HFF-Myc (cell line): ENCODE measurements at regions not wholly inside any gene's neighbourhood (a gene's known extent, or its start where the extent isn't known, plus 50 kb on each side); places are given as distances from the start of the nearest gene placed in this dataset.

Experiments
- DNase-seq: peaks from one replicate; pipeline ENCODE4 v3.0.0-alpha.2; 2011; ENCODE audit warnings: low read depth; ENCODE audit errors: extremely low read depth
- H3K4me3 ChIP-seq: replicated peaks from 2 replicates; pipeline ENCODE4 v1.5.1; 2011; ENCODE audit warnings: low read depth, mild to moderate bottlenecking, control low read depth, low read length
- CTCF ChIP-seq: IDR thresholded peaks from 2 replicates; pipeline ENCODE4 v1.5.1; 2012; ENCODE audit warnings: mild to moderate bottlenecking, low read depth, low read length, control low read depth; ENCODE audit errors: missing control alignments

- no peak for DNase-seq
- TF ChIP-seq CTCF, result no peak
- H3K4me3 ChIP-seq, result no peak overlapping the region
Measured at GRCh38 chr5:153209016-153209415, 281.5 kb upstream of the GRIA1 start.

GRCh38 chr5:153209687-153210086, 280.8 kb upstream of the GRIA1 start:
- no peak overlapping the region for H3K4me3 ChIP-seq
- DNase-seq, result no peak
- no peak for TF ChIP-seq CTCF

- no peak overlapping the region for H3K4me3 ChIP-seq
- no peak for DNase-seq
- no peak for TF ChIP-seq CTCF
Measured at GRCh38 chr5:153211076-153211475, 279.4 kb upstream of the GRIA1 start.

- DNase-seq, result no peak
- TF ChIP-seq CTCF, result no peak
Measured at GRCh38 chr5:153212471-153212870, 278.0 kb upstream of the GRIA1 start.

GRCh38 chr5:153222936-153223335, 267.5 kb upstream of the GRIA1 start:
- no peak for TF ChIP-seq CTCF
- H3K4me3 ChIP-seq, result no peak overlapping the region
- no peak for DNase-seq

More at GRCh38 chr5:153212471-153212870, 278.0 kb upstream of the GRIA1 start:
- no peak overlapping the region for H3K4me3 ChIP-seq

GRCh38 chr5:153223376-153223775, 267.1 kb upstream of the GRIA1 start:
- H3K4me3 ChIP-seq, result no peak overlapping the region
- TF ChIP-seq CTCF, result no peak
- no peak for DNase-seq

GRCh38 chr5:153224651-153225050, 265.8 kb upstream of the GRIA1 start:
- TF ChIP-seq CTCF, result no peak
- DNase-seq, result no peak

More at GRCh38 chr5:153224651-153225050, 265.8 kb upstream of the GRIA1 start:
- no peak overlapping the region for H3K4me3 ChIP-seq
